Mucosa of descending colon (tissue), 3 donors: ENCODE measurements at regions not wholly inside any gene's neighbourhood (a gene's known extent, or its start where the extent isn't known, plus 50 kb on each side); places are given as distances from the start of the nearest gene placed in this dataset.

Experiments
- ATAC-seq: fragments of 200-7000 bp; cut with Tn5 transposase; one replicate; pipeline ENCODE4 v1.9.1; 2020; ENCODE audit warnings: mild to moderate bottlenecking, moderate library complexity
- DNase-seq, 3 donors: peaks; one replicate each; pipeline ENCODE4 v3.0.0-alpha.2; 2020
- H3K36me3 ChIP-seq: fragments of 200-600 bp; one replicate; pipeline ENCODE4 v1.8.0; 2021; ENCODE audit warnings: low read depth, mild to moderate bottlenecking
- H3K4me1 ChIP-seq: fragments of 200-600 bp; one replicate; pipeline ENCODE4 v1.8.0; 2021; ENCODE audit warnings: low read depth, mild to moderate bottlenecking
- H3K4me3 ChIP-seq: fragments of 200-600 bp; one replicate; pipeline ENCODE4 v1.8.0; 2021; ENCODE audit warnings: mild to moderate bottlenecking
- H3K9me3 ChIP-seq: fragments of 200-600 bp; one replicate; pipeline ENCODE4 v1.8.0; 2021; ENCODE audit warnings: mild to moderate bottlenecking
- CTCF ChIP-seq: fragments of 200-600 bp; IDR thresholded peaks from one replicate; pipeline ENCODE4 v1.8.0; 2022; ENCODE audit warnings: antibody characterized with exemption, mild to moderate bottlenecking
- intact Hi-C, 2 donors: fragments of 100-400 bp; cut with DNase I in 1 of 2; cut with micrococcal nuclease in 1 of 2; formaldehyde crosslinking; loops; one replicate each; pipeline versions ENCODE4 v1.11.0 to v1.11.1; 2022; cut with DNase I, micrococcal nuclease
- donor health status: DM: no; HTN: no; CAD: no; lungs with moderate emphysema.
- donor health status: DM: no; HTN: no; CAD: no.
- donor health status: DM: no; HTN: yes; CAD: no.

GRCh38 chr14:22448035-22448904 lies 140.8 kb downstream of the DAD1 start:
- DNase-seq = no peak
- no peak overlapping the region for H3K4me3 ChIP-seq
- H3K36me3 ChIP-seq = no peaks in the 10 kb centered on the region
- TF ChIP-seq CTCF = no peak
- intact Hi-C loops = no loop called here
- no peaks in the 10 kb centered on the region for H3K4me1 ChIP-seq
- ATAC-seq = peak; percentile 40
- no peaks in the 10 kb centered on the region for H3K9me3 ChIP-seq

GRCh38 chr14:22438742-22439141 lies 150.3 kb downstream of the DAD1 start:
- no peaks in the 10 kb centered on the region for H3K36me3 ChIP-seq
- no peaks in the 10 kb centered on the region for H3K4me1 ChIP-seq
- no peak overlapping the region for H3K4me3 ChIP-seq
- no peak for ATAC-seq
- intact Hi-C loops = no loop called here
- no peak for TF ChIP-seq CTCF
- DNase-seq = no peak
- no peaks in the 10 kb centered on the region for H3K9me3 ChIP-seq

GRCh38 chr14:22434901-22435550 lies 154.0 kb downstream of the DAD1 start:
- Histone ChIP-seq H3K4me1 (peaks cover 6% of the 10 kb centered on the region), H3K4me3 (no peak overlapping the region), H3K36me3 (no peaks in the 10 kb centered on the region), H3K9me3 (no peaks in the 10 kb centered on the region)
- no peak for DNase-seq
- intact Hi-C loops = no loop called here
- ATAC-seq = no peak
- TF ChIP-seq CTCF = no peak

GRCh38 chr14:22434030-22434429 lies 155.0 kb downstream of the DAD1 start:
- H3K36me3 ChIP-seq = no peaks in the 10 kb centered on the region
- intact Hi-C loops = no loop called here
- no peak for TF ChIP-seq CTCF
- DNase-seq (no peak), ATAC-seq (no peak)
- H3K4me1 ChIP-seq = peaks cover 6% of the 10 kb centered on the region
- H3K4me3 ChIP-seq = no peak overlapping the region
- no peaks in the 10 kb centered on the region for H3K9me3 ChIP-seq

GRCh38 chr14:22433069-22433468 lies 156.0 kb downstream of the DAD1 start:
- H3K9me3 ChIP-seq = no peaks in the 10 kb centered on the region
- intact Hi-C loops = no loop called here
- H3K4me1 ChIP-seq = peaks cover 6% of the 10 kb centered on the region
- H3K4me3 ChIP-seq = no peak overlapping the region
- TF ChIP-seq CTCF = no peak
- no peak for DNase-seq
- no peaks in the 10 kb centered on the region for H3K36me3 ChIP-seq
- ATAC-seq = no peak
